HG03025 (cell line): ENCODE measurements at regions not wholly inside any gene's neighbourhood (a gene's known extent, or its start where the extent isn't known, plus 50 kb on each side); places are given as distances from the start of the nearest gene placed in this dataset.

Experiments used
- ATAC-seq: cut with Tn5 transposase; IDR thresholded peaks from one replicate; pipeline ENCODE4 v1.9.1; 2021; ENCODE audit warnings: mild to moderate bottlenecking, moderate library complexity; ENCODE audit not compliant: unreplicated experiment, low FRiP score

DNA sequence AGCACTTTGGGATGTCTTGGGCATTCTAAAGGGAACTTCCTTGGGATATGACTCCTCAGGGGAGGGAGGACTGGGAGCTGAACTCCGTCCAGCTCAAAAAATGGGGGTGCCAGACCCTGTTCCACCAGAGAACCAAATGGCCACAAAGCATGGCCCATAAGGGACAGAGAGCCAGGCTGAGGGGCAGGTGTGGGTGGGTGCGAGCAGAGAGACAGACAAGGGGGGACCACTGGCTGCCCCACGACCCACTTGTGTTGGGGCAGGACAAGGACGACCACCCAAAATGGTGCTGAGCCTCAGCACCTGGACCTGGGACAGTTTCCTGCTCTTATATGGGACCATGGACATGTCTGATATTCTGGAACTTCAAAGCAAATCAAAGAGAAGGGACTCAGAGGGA lies 148.2 kb upstream of the MLN start:
- ATAC-seq, result no peak

DNA sequence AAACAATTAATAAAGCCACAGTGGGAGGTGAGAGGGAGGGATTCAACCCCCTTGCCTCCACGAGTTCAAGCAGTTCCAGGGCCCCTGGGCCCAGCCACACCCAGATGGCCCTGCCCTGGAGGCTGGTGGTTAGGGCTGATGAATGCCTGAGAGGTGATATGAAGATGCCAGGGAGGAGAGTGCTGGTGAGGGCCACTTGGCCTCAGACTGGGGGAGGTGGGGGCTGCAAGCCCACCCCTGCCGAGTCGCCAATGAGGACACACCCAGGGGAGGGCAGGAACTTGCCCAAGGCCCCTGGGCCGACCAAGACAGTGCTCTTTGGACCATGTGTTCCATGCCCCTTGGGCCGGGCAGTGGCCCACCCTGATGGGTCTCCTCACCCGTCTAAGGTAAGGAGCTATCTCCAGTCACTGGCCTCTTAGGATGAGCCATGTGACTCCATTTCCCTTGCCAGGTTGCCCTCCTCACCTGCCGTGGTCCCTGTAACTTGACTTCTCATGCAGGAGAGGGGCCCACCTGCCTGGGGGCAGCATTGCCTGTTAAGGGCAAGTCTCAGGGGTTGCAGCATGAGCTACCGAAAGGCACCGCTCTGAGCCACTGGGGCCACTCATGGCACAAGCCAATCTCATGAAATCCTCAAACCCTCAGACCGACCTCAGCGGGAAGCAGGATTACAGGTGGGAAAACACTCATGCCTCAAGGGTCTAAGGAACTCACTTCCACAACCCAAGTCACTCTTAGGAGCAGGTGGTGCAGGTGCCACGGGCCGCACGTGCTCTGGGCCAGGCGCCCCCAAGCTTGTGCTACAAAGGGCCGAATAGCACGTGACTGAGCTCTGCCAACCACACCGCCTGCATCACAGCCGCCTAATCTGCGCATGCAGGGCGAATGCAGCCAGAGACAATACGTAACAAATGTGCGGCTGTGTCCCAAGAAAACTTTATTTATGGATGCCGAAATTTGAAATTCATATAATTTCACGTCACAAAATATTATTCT lies 147.4 kb upstream of the MLN start:
- no peak for ATAC-seq

DNA sequence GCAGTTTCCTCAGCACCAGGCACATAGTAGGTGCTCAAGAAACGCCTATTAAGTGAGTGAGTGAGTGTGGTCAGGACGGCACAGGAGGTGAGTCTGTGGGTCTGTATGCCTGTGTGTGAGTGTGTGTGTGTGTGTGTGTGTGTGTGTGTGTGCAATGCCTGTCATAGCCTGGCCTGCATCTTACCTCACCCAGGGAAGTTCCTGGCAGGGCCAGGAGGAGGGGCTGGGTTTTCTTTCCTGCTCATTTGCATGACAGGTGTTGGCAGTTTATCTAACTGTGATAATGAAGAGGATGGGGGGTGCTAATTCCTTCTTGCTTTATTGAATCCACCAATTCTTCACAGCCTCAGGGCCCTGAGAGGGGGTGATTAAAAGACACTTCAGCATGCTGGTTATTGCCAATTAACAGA lies 146.7 kb upstream of the MLN start:
- ATAC-seq, result no peak

DNA sequence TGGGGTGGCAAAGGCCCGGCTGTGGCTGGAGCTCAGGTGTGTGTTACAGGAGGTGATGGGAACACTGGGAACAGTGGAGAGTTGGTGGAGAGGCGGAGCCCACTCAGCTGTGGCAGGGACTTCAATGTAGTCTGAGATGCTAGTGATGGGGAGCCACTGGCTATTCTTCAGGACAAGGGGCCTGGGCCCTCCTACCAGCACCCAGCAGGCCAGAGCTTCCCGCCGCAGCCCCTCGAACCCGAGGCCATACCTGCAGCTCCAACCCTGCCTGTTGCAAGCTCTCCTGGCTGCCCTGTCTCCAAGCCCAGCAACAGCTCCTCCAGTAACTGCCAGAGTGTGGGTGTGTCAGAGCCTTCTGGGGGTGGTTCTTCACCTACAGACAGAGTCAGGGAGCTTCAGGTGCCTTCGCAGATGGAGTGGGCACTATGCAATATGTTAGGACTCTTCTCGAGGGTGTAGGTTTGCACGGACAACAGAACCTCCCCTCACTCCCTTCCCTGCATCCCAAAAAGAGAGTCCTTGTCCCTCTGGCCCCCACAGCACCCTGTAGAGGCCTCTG lies 146.2 kb upstream of the MLN start:
- no peak for ATAC-seq

DNA sequence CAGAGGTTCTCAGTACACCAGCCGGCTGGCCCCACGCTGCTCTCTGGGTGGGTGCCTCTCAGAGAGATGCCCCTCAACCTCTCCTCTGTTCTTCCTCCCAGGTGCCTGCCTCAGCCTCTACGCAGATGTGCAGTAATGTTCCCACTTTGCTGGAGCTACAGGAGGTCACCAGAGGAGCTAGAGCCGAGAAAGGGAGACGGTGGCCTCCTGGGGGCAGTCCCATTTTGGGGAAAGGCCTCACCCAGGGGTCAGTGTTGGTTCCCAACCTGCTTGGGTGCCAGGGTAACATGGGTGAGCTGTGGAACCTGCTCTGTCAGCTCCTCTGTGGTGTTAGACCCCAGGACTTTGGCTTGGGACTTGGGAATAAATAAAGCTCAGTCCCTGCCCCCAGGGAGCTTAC lies 145.3 kb upstream of the MLN start:
- ATAC-seq, result no peak

DNA sequence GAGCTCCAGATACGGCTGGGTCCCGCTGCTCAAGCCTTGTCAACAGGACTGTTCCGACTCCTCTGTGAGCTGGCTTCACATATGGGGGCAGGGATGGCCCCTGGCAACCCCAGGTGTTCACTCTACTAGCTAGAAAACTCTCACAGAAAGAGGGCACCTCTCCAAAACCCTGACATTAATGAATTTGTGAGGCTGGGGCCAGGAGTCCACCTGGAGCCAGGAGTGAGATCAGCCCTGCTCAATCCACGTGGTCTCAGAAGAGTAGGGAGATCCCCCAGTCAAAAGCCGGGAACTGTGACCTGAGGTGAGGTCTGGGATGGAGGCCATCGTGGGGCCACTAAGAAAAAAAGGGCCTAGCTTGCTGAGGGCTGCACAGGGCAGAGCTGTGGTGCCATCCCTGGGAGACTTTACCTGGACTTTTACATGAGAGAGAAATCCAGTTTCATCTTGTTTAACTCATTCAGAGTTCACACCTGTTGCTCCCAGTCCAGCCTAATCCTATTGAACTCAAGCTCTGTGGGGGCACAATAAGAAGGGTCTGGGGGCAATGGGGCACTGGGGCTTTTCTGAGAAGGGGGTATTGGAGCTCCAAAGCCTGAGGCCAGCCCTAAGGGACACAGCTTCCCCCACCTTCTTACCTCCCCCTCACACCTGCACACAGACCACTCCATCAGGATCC lies 144.3 kb upstream of the MLN start:
- ATAC-seq, result no peak

DNA sequence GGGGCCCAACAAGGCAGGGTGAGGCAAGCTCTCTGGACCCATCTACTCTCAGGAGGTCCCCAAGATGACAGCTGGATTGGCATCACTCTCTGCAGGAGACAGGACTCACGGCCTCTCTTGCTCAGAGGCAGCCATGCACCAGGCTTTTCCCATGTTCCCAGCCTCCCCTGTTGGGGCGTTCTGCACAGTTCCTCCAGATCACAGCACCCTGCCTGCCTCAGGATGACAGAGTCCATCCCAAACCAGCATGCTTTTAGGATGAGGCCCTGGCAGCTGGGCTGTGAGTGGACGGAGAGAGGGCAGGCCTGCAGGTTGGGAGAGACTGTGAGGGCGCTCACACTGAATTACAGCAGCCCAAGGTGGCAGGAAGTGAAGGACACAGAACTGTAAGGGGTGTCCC lies 143.2 kb upstream of the MLN start:
- no peak for ATAC-seq

DNA sequence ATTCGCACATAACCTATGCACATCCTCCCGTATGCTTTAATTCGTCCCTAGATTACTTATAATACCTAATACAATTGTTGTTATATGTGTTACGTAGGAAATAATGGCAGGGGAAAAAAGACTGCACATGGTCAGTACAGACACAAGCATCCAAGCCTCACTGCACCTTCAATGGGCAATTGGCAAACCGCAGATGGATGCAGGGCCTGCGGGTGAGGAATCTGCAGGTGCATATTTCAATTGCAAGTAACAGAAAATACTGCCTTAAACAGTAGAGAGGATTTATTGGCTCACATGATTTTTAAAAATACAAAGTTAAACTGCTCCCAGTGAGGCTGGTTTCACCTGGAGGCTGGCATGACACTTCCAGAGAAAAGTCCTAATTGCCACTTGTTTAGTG lies 142.1 kb upstream of the MLN start:
- no peak for ATAC-seq

DNA sequence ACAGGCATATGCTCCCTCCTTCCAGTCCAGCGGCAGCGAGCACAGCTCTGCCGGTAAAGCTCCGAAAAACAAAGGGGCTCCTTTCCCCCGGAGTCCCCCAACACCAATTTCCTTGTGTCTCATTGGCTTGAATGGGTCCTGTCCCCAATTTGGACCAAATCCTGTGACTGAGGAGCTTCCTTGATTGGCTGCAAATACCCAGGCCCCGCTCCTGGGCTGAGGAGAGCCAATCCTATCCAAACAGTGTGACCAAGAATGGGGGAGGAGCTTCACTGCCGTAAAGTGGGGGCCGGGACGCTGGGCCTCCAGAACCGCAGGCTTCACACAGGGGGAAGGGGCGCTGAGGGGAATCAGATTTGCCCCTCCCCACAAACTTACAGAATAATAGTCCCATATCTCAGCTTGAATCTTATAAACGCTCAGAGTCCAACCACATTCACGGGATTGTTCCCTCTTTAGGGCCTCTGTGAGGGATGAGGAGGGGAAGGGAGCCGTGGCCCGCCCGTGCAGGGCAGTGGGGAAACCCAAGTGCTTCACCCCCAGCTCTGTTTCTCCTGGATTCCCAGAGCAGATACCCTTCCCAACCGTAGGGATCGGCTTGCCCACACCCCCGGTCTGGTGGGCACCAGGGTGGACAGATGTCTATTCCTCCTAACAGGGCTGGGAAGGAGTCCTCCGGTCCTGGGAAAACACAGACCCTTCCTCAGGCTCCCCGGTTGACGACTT lies 141.0 kb upstream of the MLN start:
- ATAC-seq, result no peak

DNA sequence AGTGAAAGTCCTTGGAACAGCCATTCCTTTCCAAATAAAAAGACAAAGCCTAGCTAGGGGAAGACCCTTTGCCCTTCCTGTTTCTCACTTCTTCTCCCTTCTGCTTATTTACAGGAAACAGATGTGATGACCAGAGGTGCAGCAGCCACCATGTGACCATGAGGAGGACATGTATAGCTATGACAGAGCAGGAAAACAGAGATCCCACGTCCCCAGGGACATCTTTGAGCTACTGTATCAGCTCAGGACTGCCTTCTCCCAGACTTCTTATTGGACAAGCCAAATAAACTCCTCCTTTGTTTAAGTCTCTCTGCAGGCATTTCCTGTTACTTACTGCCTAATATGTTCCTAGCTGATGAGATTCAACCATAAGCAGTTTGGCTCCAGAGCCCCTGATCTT lies 133.1 kb upstream of the MLN start:
- ATAC-seq, result no peak

DNA sequence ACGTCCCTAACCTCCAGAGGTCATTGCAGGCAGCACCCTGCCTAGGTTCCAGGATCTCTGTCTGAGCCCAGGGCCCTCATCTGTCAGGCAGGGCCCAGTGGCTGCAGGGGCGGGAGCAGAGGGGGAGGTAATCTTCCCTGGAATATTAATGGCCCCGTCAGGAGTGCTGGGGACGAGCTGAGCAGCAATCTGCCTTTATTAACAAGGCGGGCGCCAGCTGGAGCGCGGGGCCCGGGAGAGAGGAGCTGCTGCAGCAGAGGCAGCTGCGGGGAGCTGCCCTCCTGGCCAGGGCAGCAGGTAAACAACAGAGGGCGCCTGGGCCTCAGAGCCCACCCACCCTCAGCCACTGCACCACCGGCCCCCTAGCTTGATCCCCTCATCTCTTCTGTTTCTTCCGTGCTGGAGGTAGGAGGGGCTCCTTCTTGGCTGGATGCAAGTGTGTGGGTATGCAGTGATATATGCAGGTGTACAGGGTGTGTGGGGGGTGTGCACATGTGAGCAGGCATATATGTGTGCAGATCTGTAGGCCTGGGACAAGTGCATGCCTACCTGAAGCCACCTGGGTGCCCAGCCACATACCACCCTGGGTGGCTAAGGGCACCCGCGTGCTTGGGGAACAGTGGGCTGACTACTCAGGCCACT lies 131.8 kb upstream of the MLN start:
- no peak for ATAC-seq

DNA sequence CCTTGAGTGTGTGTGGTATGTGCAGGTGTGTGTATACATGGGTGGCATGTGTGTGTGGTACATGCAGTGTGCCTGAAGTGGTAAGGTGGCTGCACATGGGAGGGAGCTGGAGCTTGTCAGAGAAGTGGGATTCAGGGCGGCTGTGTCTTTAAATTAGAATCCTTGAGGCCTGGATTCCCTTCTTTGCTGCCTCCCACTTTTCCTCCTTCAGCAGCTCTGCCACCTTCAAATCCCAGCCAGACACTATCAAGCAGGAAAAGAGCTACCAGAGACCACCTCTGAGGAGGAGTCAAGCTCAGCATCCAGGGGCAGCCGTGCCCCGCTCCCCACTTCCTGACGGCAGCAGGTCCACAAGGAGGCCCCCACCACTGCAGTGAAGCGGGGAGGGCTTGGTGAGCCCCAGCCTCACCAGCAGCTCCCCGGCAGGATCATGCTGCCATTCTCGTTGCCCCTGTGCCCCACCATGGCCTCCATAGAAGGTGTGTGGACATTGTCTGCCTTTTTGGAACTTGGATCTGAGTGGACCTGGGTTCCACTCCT lies 131.0 kb upstream of the MLN start:
- no peak for ATAC-seq

DNA sequence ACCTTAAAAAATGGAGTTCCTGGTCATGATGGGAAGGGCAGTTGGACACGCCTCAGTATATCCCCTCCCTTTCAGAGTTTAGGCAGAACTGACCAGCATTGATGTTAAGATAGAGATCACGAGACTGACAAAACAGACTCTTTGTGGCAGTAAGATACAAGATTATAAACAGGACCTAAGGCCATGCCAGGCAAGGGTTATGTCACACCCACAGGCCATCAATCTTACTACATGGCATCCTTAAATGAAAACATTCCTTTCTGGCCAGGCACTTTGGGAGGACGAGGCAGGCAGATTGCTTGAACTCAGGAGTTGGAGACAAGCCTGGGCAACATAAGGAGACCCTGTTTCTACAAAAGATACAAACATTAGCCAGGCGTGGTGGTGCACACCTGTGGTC lies 129.3 kb upstream of the MLN start:
- no peak for ATAC-seq

DNA sequence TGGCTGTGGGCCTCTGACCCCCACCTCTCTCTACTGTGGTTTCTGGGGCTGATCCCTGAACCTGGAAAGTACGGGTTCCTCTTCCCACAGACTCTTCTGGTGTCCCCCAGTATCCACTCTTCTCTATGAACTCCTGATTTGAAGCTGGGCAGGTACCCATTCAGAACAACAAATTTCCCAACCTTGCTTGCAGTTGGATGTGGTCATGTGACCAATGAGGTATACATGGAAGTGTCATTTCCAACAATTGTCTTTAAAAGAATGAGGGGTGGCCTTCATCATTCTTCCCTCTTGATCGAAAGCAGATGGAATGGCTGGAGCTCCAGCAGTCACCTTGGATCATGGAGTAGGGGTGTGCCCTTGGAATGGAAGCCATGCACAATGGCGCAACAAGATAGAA lies 128.0 kb upstream of the MLN start:
- no peak for ATAC-seq

DNA sequence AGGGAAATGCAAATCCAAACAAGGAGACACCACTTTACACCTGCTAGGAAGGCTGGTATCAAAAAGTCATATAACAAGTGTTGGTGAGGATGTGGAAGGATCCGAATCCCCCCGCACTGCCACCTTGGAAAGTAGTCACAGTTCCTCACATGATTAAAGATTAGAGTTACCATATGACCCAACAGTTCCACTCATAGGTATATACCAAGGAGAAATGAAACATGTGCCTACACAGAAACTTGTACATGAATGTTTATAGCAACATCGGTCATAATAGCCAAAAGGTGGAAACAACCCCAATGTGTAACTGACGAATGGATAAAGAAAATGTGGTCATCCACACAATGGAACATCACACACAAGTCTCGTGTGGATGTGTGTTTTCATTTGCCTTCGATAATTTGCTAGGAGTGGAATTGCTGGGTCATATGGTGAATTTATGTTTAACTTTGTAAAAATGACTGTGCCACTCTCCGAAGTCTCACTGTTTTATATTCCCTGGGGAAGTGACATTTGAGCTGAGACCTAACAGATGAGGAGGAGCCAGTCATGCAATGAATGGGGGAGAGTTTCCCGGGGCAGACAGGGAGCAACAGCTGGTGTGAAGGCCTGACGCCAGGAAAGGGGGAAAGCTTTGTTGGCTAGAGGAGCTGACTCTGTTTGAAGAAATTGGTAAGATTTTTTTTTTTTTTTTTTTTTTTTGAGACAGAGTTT lies 125.9 kb upstream of the MLN start:
- ATAC-seq, result no peak

DNA sequence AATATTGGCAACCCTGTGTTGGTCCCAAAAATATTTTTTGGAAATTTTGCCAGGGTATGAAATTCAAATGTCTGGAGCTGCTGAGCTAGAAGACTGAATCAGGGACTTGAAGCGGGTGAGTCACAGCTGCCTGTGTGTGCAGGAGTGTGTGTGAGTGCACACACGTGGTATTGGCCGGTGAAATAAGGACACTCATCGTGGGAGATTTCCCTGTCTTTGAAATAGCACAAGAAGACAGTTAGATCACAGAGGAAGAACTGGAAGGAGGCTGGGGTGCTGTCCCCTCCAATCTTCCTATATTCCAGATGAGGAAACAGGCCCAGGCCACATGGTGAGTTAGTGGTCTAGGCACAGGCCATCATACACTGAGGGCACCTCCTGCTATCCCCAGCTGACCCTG lies 123.8 kb upstream of the MLN start:
- no peak for ATAC-seq

DNA sequence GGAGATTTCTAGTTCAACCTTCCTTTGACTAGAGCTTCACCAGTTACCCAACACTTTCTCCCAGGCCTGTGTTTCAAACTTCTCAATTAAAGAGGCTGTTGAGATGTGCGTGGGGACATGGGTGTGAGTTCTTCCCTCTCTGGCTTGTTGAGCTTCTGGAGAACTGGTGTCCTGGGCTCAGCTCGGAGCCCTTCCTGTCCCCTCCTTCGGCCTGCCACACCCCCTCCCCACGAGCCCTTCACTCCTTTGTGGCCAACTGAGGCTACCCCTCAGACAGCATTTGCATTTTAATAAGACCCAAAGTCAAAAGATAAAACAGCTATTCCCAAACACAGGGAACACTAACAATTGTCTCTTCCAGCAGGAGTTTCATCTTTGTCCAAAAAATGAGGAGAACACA lies 123.3 kb upstream of the MLN start:
- no peak for ATAC-seq

DNA sequence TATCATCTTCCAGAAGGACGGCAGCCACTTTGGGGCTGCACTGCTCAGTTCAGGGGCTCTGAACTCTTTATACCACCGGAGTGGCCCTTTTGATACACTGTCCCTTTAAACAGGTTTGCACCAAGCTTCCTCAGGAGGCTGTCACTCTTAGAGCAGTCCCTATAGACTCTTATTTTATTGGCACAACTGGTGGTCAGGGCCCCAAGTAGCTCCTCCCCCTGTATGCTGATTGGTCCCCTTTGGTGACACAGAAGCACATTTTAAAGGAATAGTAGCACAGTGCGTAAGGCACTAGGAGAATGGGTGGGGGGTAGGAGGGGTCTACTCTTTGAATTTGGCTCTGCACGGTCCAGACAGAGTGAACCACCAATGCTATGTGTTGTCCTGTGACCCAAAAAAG lies 122.6 kb upstream of the MLN start:
- no peak for ATAC-seq

DNA sequence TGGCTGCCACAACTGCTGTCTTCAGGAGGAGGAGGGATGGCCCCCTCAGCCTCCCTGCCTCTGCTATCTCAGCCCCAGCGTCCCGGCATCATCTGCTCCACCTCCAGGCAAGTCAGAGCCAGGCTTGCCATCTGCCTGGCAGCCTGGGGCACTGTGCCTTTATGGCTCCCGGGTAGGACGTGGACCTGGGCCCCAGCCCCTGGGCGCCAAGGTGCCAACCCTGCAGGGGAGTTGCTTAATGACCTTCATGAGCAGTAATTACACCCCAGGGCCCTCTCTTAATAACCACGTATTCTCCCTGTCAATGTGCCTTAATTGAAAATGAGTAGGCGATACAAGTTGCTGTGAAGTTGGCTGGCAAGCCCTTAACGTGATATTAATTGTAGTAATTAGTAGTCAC lies 122.1 kb upstream of the MLN start:
- no peak for ATAC-seq

DNA sequence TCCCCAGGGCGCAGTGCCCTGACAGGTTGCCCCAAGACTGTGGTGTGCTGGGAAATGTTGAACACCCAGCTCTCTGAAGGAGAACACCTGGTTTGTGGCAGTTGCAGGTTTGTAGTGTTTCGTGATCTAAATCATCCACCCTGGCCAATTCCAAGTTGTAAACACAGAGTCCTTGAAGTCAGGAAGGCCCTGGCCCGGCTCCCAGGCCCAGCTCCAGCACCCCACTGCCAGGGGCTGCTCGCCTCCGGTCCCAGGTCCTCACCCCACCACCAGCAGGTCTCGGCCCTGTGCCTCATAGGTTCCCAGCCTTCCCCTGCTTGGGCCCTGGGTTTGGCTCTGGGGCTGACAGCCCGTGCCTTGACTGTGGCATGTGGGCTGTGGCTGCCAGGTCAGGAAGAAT lies 121.4 kb upstream of the MLN start:
- ATAC-seq, result no peak
